ENCODE measurements at regions not wholly inside any gene's neighbourhood (a gene's known extent, or its start where the extent isn't known, plus 50 kb on each side); places are given as distances from the start of the nearest gene placed in this dataset.
A peak's percentile ranks its signal among the peaks of the same experiment; 100 is the strongest.
"Not testable (repeated sequence)": the region's sequence is repeated elsewhere in the genome, so short reads cannot be mapped to it uniquely, and the experiment has no call there.

- H3K27me3 Mint-ChIP-seq, result not testable (repeated sequence)
These were observed 97.7 kb upstream of the MPHOSPH6 start for GRCh38 chr16:82267675-82268074.

GRCh38 chr16:82265809-82266208 lies 95.8 kb upstream of the MPHOSPH6 start:
- no peaks in the 10 kb centered on the region for H3K4me1 Mint-ChIP-seq
- no peak overlapping the region for H3K27ac Mint-ChIP-seq
- peaks cover 6% of the 10 kb centered on the region for H3K27me3 Mint-ChIP-seq
- ATAC-seq (ENCODE audit: low read depth), result no peak
- no peaks in the 10 kb centered on the region for H3K36me3 Mint-ChIP-seq
- POLR2A ChIA-PET, result no interaction called here
- no peaks in the 10 kb centered on the region for H3K9me3 Mint-ChIP-seq
- DNase-seq, result no peak
- H3K4me3 Mint-ChIP-seq, result no peak overlapping the region

More at GRCh38 chr16:82267675-82268074, 97.7 kb upstream of the MPHOSPH6 start:
- DNase-seq; H3K4me3 Mint-ChIP-seq; H3K9me3 Mint-ChIP-seq; H3K27ac Mint-ChIP-seq; POLR2A ChIA-PET; H3K4me1 Mint-ChIP-seq; ATAC-seq (ENCODE audit: low read depth); H3K36me3 Mint-ChIP-seq: not testable (repeated sequence)

GRCh38 chr16:82264756-82265155 lies 94.7 kb upstream of the MPHOSPH6 start:
- no peak overlapping the region for H3K4me3 Mint-ChIP-seq
- H3K4me1 Mint-ChIP-seq, result no peaks in the 10 kb centered on the region
- POLR2A ChIA-PET, result no interaction called here
- H3K9me3 Mint-ChIP-seq, result peaks cover 5% of the 10 kb centered on the region
- no peaks in the 10 kb centered on the region for H3K36me3 Mint-ChIP-seq
- peaks cover 3% of the 10 kb centered on the region for H3K27me3 Mint-ChIP-seq
- ATAC-seq (ENCODE audit: low read depth) (no peak), DNase-seq (no peak)
- no peak overlapping the region for H3K27ac Mint-ChIP-seq

- DNase-seq (peak; percentile 37), ATAC-seq (ENCODE audit: low read depth) (peak; percentile 61)
- peaks cover 5% of the 10 kb centered on the region for H3K9me3 Mint-ChIP-seq
- peaks cover 3% of the 10 kb centered on the region for H3K27me3 Mint-ChIP-seq
- no peak overlapping the region for H3K27ac Mint-ChIP-seq
- H3K4me3 Mint-ChIP-seq, result no peak overlapping the region
- no peaks in the 10 kb centered on the region for H3K4me1 Mint-ChIP-seq
- POLR2A ChIA-PET, result no interaction called here
- H3K36me3 Mint-ChIP-seq, result no peaks in the 10 kb centered on the region
These were observed 93.6 kb upstream of the MPHOSPH6 start for GRCh38 chr16:82263521-82264143.

- Mint-ChIP-seq H3K4me3 (no peak overlapping the region), H3K27me3 (peaks cover 2% of the 10 kb centered on the region), H3K27ac (no peak overlapping the region), H3K36me3 (no peaks in the 10 kb centered on the region), H3K4me1 (no peaks in the 10 kb centered on the region), H3K9me3 (peaks cover 5% of the 10 kb centered on the region)
- DNase-seq (no peak), ATAC-seq (ENCODE audit: low read depth) (no peak)
- POLR2A ChIA-PET, result no interaction called here
These were observed 92.2 kb upstream of the MPHOSPH6 start for GRCh38 chr16:82262244-82262643.

GRCh38 chr16:82260212-82260795 lies 90.3 kb upstream of the MPHOSPH6 start:
- Mint-ChIP-seq H3K27ac (no peak overlapping the region), H3K9me3 (peaks cover 5% of the 10 kb centered on the region), H3K4me1 (no peaks in the 10 kb centered on the region), H3K4me3 (no peak overlapping the region), H3K36me3 (no peaks in the 10 kb centered on the region), H3K27me3 (peaks cover 2% of the 10 kb centered on the region)
- POLR2A ChIA-PET, result no interaction called here
- no peak for ATAC-seq (ENCODE audit: low read depth)
- DNase-seq, result no peak

- DNase-seq (no peak), ATAC-seq (ENCODE audit: low read depth) (no peak)
- Mint-ChIP-seq H3K4me3 (no peak overlapping the region), H3K4me1 (no peaks in the 10 kb centered on the region), H3K9me3 (peaks cover 5% of the 10 kb centered on the region), H3K27me3 (peaks cover 2% of the 10 kb centered on the region), H3K36me3 (no peaks in the 10 kb centered on the region), H3K27ac (no peak overlapping the region)
- POLR2A ChIA-PET, result no interaction called here
These were observed 89.7 kb upstream of the MPHOSPH6 start for GRCh38 chr16:82259731-82260130.

GRCh38 chr16:82257990-82258389 lies 88.0 kb upstream of the MPHOSPH6 start:
- POLR2A ChIA-PET, result no interaction called here
- H3K9me3 Mint-ChIP-seq, result peaks cover 5% of the 10 kb centered on the region
- ATAC-seq (ENCODE audit: low read depth) (no peak), DNase-seq (no peak)
- H3K27ac Mint-ChIP-seq, result no peak overlapping the region
- no peaks in the 10 kb centered on the region for H3K27me3 Mint-ChIP-seq
- no peaks in the 10 kb centered on the region for H3K4me1 Mint-ChIP-seq
- no peaks in the 10 kb centered on the region for H3K36me3 Mint-ChIP-seq
- no peak overlapping the region for H3K4me3 Mint-ChIP-seq

- no peaks in the 10 kb centered on the region for H3K9me3 Mint-ChIP-seq
- no peak overlapping the region for H3K4me3 Mint-ChIP-seq
- POLR2A ChIA-PET, result no interaction called here
- no peaks in the 10 kb centered on the region for H3K36me3 Mint-ChIP-seq
- H3K4me1 Mint-ChIP-seq, result no peaks in the 10 kb centered on the region
- no peak overlapping the region for H3K27ac Mint-ChIP-seq
- H3K27me3 Mint-ChIP-seq, result no peaks in the 10 kb centered on the region
- no peak for DNase-seq
- no peak for ATAC-seq (ENCODE audit: low read depth)
These were observed 82.6 kb upstream of the MPHOSPH6 start for GRCh38 chr16:82252582-82252981.

- Mint-ChIP-seq H3K4me1 (no peaks in the 10 kb centered on the region), H3K27me3 (peaks cover 7% of the 10 kb centered on the region), H3K9me3 (no peaks in the 10 kb centered on the region), H3K4me3 (no peak overlapping the region), H3K27ac (no peak overlapping the region), H3K36me3 (no peaks in the 10 kb centered on the region)
- POLR2A ChIA-PET, result no interaction called here
- no peak for DNase-seq
- ATAC-seq (ENCODE audit: low read depth), result no peak
These were observed 78.7 kb upstream of the MPHOSPH6 start for GRCh38 chr16:82248677-82249076.

- Mint-ChIP-seq H3K36me3 (no peaks in the 10 kb centered on the region), H3K4me1 (no peaks in the 10 kb centered on the region), H3K27me3 (peaks cover 8% of the 10 kb centered on the region), H3K4me3 (no peak overlapping the region), H3K9me3 (no peaks in the 10 kb centered on the region), H3K27ac (no peak overlapping the region)
- POLR2A ChIA-PET, result no interaction called here
- no peak for DNase-seq
- no peak for ATAC-seq (ENCODE audit: low read depth)
These were observed 78.1 kb upstream of the MPHOSPH6 start for GRCh38 chr16:82248012-82248656.

GRCh38 chr16:82242201-82242600 lies 72.2 kb upstream of the MPHOSPH6 start:
- Mint-ChIP-seq H3K4me3 (no peak overlapping the region), H3K27ac (no peak overlapping the region), H3K4me1 (no peaks in the 10 kb centered on the region), H3K36me3 (no peaks in the 10 kb centered on the region), H3K9me3 (no peaks in the 10 kb centered on the region), H3K27me3 (peaks cover 32% of the 10 kb centered on the region)
- POLR2A ChIA-PET, result no interaction called here
- ATAC-seq (ENCODE audit: low read depth) (no peak), DNase-seq (no peak)

- Mint-ChIP-seq H3K4me3 (no peak overlapping the region), H3K27me3 (peaks cover 35% of the 10 kb centered on the region), H3K9me3 (no peaks in the 10 kb centered on the region), H3K27ac (no peak overlapping the region), H3K4me1 (no peaks in the 10 kb centered on the region), H3K36me3 (no peaks in the 10 kb centered on the region)
- DNase-seq, result no peak
- no peak for ATAC-seq (ENCODE audit: low read depth)
- POLR2A ChIA-PET, result no interaction called here
These were observed 71.5 kb upstream of the MPHOSPH6 start for GRCh38 chr16:82241469-82242052.

- DNase-seq (no peak), ATAC-seq (ENCODE audit: low read depth) (no peak)
- POLR2A ChIA-PET, result no interaction called here
- Mint-ChIP-seq H3K9me3 (no peaks in the 10 kb centered on the region), H3K36me3 (no peaks in the 10 kb centered on the region), H3K27me3 (peaks cover 47% of the 10 kb centered on the region), H3K4me1 (no peaks in the 10 kb centered on the region), H3K4me3 (no peak overlapping the region), H3K27ac (no peak overlapping the region)
These were observed 70.1 kb upstream of the MPHOSPH6 start for GRCh38 chr16:82240111-82240510.

Measured in activated naive CD8-positive, alpha-beta T cell treated with anti-CD3 and anti-CD28 coated beads, Interleukin-2, amount 10 ng/mL, durations not matched to agents 7 days and 5 days (primary cell).